Choroid plexus epithelial cell (primary cell): ENCODE measurements at regions not wholly inside any gene's neighbourhood (a gene's known extent, or its start where the extent isn't known, plus 50 kb on each side); places are given as distances from the start of the nearest gene placed in this dataset.

Experiments used
- DNase-seq: peaks from one replicate; pipeline ENCODE4 v3.0.0-alpha.2; 2010; ENCODE audit warnings: low read depth
- H3K4me3 ChIP-seq: 2 replicates; pipeline ENCODE4 v1.5.1; 2011; ENCODE audit warnings: low read depth, mild to moderate bottlenecking, control low read depth, low read length, moderate library complexity
- CTCF ChIP-seq: conservative IDR thresholded peaks from 2 replicates; pipeline ENCODE4 v1.5.1; 2011; ENCODE audit warnings: low read depth, mild to moderate bottlenecking, control low read depth, inconsistent platforms, low read length, moderate library complexity

GRCh38 chr13:85638815-85639393 lies 160.3 kb downstream of the SLITRK6 start:
- no peak overlapping the region for H3K4me3 ChIP-seq
- DNase-seq, result no peak
- no peak for TF ChIP-seq CTCF

GRCh38 chr13:85638265-85638664 lies 161.0 kb downstream of the SLITRK6 start:
- H3K4me3 ChIP-seq, result no peak overlapping the region
- TF ChIP-seq CTCF, result no peak
- DNase-seq, result no peak

GRCh38 chr13:85632526-85633195 lies 166.6 kb downstream of the SLITRK6 start:
- DNase-seq, result no peak

GRCh38 chr13:85631801-85632200 lies 167.4 kb downstream of the SLITRK6 start:
- TF ChIP-seq CTCF, result no peak
- DNase-seq, result no peak
- H3K4me3 ChIP-seq, result no peak overlapping the region

More at GRCh38 chr13:85632526-85633195, 166.6 kb downstream of the SLITRK6 start:
- no peak overlapping the region for H3K4me3 ChIP-seq
- no peak for TF ChIP-seq CTCF

- no peak for TF ChIP-seq CTCF
These were observed 172.6 kb downstream of the SLITRK6 start for GRCh38 chr13:85626603-85627002.

GRCh38 chr13:85619321-85619720 lies 179.9 kb downstream of the SLITRK6 start:
- TF ChIP-seq CTCF, result no peak
- no peak for DNase-seq
- no peak overlapping the region for H3K4me3 ChIP-seq

More at GRCh38 chr13:85626603-85627002, 172.6 kb downstream of the SLITRK6 start:
- DNase-seq, result no peak
- no peak overlapping the region for H3K4me3 ChIP-seq

GRCh38 chr13:85618521-85618920 lies 180.7 kb downstream of the SLITRK6 start:
- no peak overlapping the region for H3K4me3 ChIP-seq
- DNase-seq, result no peak
- TF ChIP-seq CTCF, result no peak
